GM12872 (cell line): ENCODE measurements at regions not wholly inside any gene's neighbourhood (a gene's known extent, or its start where the extent isn't known, plus 50 kb on each side); places are given as distances from the start of the nearest gene placed in this dataset.

Experiments used
- CTCF ChIP-seq: IDR thresholded peaks from 3 replicates; pipeline ENCODE4 v1.5.1; 2011; ENCODE audit warnings: low read depth, mild to moderate bottlenecking, low read length, moderate library complexity; ENCODE audit not compliant: insufficient read depth

DNA sequence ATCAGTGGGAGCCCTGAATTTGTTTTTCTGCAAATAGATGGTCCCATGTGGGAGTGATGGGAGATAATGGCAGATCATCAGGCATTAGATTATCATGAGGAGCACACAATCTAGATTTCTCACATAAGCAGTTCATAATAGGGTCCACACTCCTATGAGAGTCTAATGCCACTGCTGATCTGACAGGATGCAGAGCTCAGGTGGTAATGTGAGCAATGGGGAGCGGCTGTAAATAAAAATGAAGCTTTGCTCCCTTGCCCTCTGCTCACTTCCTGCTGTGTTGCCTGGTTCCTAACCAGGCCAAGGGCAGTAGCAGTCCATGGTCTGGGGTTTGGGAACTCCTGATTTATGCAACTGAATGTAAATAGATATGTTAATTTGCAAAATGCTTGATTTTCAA, 538.6 kb downstream of the TRAM1L1 start:
- no peak for TF ChIP-seq CTCF

GRCh38 chr4:116544946-116545345, 540.4 kb downstream of the TRAM1L1 start:
- no peak for TF ChIP-seq CTCF

DNA sequence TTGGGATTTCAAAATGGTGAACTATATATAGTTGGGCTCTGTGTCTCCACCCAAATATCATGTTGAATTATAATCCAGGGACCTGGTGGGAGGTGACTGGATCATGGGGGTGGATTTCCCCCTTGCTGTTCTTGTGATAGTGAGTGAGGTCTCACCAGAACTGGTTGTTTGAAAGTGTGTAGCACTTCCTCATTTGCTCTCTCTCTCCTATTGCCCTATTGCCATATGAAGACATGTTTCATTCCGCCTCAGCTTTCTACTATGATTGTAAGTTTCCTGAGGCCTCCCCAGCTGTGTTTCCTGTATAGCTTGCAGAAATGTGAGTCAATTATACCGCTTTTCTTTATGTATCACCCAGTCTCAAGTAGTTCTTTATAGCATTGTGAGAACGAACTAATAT, 545.6 kb downstream of the TRAM1L1 start:
- no peak for TF ChIP-seq CTCF

DNA sequence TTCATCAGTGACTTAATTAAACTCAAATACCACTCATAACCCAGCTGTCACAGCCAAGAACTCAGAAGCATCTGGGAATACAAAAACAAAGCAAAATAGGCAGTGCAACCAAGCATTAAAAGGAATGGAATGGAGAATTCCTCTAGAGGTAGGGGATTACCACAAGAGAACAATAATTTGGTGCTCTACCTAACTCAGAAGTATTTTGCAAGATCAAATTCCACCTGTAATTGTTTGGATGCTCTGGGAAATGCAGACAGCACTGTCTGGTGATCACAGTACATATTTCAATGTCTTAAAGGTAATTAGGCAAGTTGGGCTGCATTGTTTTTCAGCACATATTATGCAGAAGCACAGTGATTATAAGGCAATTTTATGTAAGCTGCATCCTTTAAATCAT, 547.5 kb downstream of the TRAM1L1 start:
- no peak for TF ChIP-seq CTCF

DNA sequence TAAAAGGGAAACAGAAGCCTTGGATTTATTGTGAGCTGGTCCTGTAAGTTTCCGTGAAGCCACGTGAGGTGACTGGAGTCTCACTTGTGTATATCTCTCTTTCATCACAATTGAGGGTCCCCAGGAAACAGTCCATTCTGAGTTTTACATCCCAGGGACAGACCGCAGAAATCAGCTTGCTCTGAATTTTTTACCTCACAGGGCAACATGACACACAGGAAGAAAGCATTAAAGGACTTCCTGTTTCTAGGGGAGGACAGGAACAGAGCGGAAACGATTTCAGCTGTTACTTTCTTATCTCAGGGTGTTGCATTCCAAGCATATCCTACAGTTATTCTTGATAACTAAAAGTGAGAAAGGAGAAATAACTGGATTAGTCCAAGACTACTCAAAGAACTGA, 553.5 kb downstream of the TRAM1L1 start:
- no peak for TF ChIP-seq CTCF

- no peak for TF ChIP-seq CTCF
These were observed 554.4 kb downstream of the TRAM1L1 start for GRCh38 chr4:116531026-116531425.

DNA sequence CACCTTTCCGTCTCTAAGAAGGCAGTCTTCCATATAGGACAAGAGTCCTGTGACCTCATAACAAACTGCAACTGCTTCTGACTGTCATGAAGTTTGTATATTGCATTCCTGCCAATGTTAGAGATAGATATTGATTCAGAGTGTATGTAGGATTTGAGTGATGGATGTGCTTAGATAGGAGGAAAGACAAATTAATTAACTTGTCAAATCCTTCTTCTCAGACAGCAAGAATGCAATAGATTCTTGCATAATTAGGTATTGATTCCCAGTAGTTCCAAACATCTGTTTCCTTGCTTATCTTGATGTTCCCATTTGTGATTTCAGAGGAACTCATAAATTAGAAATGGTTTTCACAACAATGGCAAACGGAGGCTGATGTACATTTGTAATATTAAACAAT, 555.3 kb downstream of the TRAM1L1 start:
- TF ChIP-seq CTCF: no peak

GRCh38 chr4:116529129-116529528, 556.2 kb downstream of the TRAM1L1 start:
- no peak for TF ChIP-seq CTCF
